ENCODE measurements at regions not wholly inside any gene's neighbourhood (a gene's known extent, or its start where the extent isn't known, plus 50 kb on each side); places are given as distances from the start of the nearest gene placed in this dataset.

- TF ChIP-seq POLR2A (IDR thresholded peaks at IDR 0.05) (no peak), POLR2AphosphoS5 (IDR thresholded peaks at IDR 0.05) (no peak)
- TF ChIP-seq, protein P1, sequence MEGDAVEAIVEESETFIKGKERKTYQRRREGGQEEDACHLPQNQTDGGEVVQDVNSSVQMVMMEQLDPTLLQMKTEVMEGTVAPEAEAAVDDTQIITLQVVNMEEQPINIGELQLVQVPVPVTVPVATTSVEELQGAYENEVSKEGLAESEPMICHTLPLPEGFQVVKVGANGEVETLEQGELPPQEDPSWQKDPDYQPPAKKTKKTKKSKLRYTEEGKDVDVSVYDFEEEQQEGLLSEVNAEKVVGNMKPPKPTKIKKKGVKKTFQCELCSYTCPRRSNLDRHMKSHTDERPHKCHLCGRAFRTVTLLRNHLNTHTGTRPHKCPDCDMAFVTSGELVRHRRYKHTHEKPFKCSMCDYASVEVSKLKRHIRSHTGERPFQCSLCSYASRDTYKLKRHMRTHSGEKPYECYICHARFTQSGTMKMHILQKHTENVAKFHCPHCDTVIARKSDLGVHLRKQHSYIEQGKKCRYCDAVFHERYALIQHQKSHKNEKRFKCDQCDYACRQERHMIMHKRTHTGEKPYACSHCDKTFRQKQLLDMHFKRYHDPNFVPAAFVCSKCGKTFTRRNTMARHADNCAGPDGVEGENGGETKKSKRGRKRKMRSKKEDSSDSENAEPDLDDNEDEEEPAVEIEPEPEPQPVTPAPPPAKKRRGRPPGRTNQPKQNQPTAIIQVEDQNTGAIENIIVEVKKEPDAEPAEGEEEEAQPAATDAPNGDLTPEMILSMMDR (IDR thresholded peaks at IDR 0.05) = no peak
Measured at GRCh38 chr5:113901718-113902117, 388.2 kb downstream of the YTHDC2 start.

Measured in breast epithelium (tissue), 3 donors.